Fibroblast of lung (primary cell): ENCODE measurements at regions not wholly inside any gene's neighbourhood (a gene's known extent, or its start where the extent isn't known, plus 50 kb on each side); places are given as distances from the start of the nearest gene placed in this dataset.
A peak's percentile ranks its signal among the peaks of the same experiment; 100 is the strongest.

Experiments used
- DNase-seq, 2 donors: peaks; one replicate each; pipeline versions ENCODE4 v3.0.0 to v3.0.0-alpha.2; 2010; ENCODE audit warnings: low read depth in 2 of 2
- H2AFZ ChIP-seq: 2 replicates; pipeline ENCODE4 v1.5.1; 2012; ENCODE audit warnings: low read length, control low read depth, inconsistent platforms
- H3K27ac ChIP-seq: 2 replicates; pipeline ENCODE4 v1.5.1; 2011; ENCODE audit warnings: low read length, control low read depth; ENCODE audit not compliant: insufficient read depth
- H3K27me3 ChIP-seq: 2 replicates; pipeline ENCODE4 v1.5.1; 2011; ENCODE audit warnings: mild to moderate bottlenecking, low read length; ENCODE audit not compliant: control insufficient read depth, insufficient read depth
- H3K36me3 ChIP-seq: 2 replicates; pipeline ENCODE4 v1.5.1; 2011; ENCODE audit warnings: low read length; ENCODE audit not compliant: control insufficient read depth, insufficient read depth
- H3K4me1 ChIP-seq: 2 replicates; pipeline ENCODE4 v1.5.1; 2011; ENCODE audit warnings: low read length; ENCODE audit not compliant: control insufficient read depth, insufficient read depth; ENCODE audit errors: extremely low read depth
- H3K4me2 ChIP-seq: 2 replicates; pipeline ENCODE4 v1.5.1; 2011; ENCODE audit warnings: low read length, control low read depth; ENCODE audit not compliant: insufficient read depth; ENCODE audit errors: extremely low read depth
- H3K4me3 ChIP-seq, 4 experiments: fragments of 200-600 bp in 1 of 4; sonication (generic) in 1 of 4; replicated peaks in 1 of 4; 2 replicates each; pipeline ENCODE4 v1.5.1; 2011 to 2016; ENCODE audit warnings: low read length in 4 of 4, low read depth in 3 of 4, mild to moderate bottlenecking in 3 of 4, control low read depth in 2 of 4, inconsistent platforms in 1 of 4, mixed read lengths in 1 of 4; ENCODE audit not compliant: insufficient read depth in 1 of 4; ENCODE audit errors: control extremely low read depth in 1 of 4
- H3K79me2 ChIP-seq: 2 replicates; pipeline ENCODE4 v1.5.1; 2012; ENCODE audit warnings: mild to moderate bottlenecking, low read length, inconsistent platforms; ENCODE audit not compliant: control insufficient read depth, insufficient read depth
- H3K9ac ChIP-seq: 2 replicates; pipeline ENCODE4 v1.5.1; 2011; ENCODE audit warnings: mild to moderate bottlenecking, low read length, control low read depth; ENCODE audit not compliant: insufficient read depth
- H3K9me3 ChIP-seq: 2 replicates; pipeline ENCODE4 v1.5.1; 2012; ENCODE audit warnings: low read depth, low read length; ENCODE audit not compliant: control insufficient read depth, insufficient read depth
- H4K20me1 ChIP-seq: 2 replicates; pipeline ENCODE4 v1.5.1; 2011; ENCODE audit warnings: low read length; ENCODE audit not compliant: control insufficient read depth, insufficient read depth; ENCODE audit errors: extremely low read depth
- EZH2 ChIP-seq: IDR thresholded peaks from 2 replicates; pipeline ENCODE4 v1.5.1; 2012; ENCODE audit warnings: low read length, control low read depth, mild to moderate bottlenecking; ENCODE audit errors: missing control alignments
- TF ChIP-seq, protein P1 (sequence below), 2 donors: IDR thresholded peaks in 1 of 2; conservative IDR thresholded peaks in 1 of 2; 1 replicate in 1 of 2; 2 replicates in 1 of 2; pipeline ENCODE4 v1.5.1; 2011 to 2012; ENCODE audit warnings: low read length in 2 of 2, control low read depth in 1 of 2, inconsistent platforms in 1 of 2, low read depth in 1 of 2, mild to moderate bottlenecking in 1 of 2

DNA sequence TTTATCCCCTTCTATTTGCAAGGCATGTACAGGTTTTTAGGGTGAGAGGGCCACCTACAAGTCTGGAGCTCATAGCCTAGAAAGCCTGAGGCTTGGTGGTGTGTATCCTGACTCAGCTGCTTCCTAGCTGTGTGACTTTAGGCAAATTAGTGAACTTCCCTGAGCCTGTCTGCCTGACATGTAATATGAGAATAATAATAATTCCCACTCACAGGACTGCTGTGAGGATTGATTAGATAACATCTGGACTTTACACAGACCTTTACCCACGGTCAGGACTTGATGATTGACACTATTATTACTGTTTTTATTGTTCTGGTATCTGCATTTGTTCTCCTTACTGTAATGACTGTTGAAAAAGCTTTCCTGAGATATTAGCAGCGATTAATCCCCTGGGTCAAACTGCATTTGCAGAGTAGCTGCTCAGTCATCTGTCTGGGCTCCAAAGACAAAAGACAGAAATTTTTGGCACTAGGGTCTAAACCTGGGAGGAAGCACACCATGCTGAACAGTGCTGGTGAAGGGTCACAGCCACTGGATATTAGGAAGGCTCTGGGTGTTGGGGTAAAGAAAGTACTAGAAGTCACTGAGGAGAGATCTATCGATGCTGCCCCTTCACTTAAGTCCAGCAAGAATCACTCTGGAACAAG lies 276.5 kb upstream of the FN1 start:
- no peaks in the 10 kb centered on the region for H3K9me3 ChIP-seq
- no peak overlapping the region for H3K9ac ChIP-seq
- no peak overlapping the region for H3K4me3 ChIP-seq
- no peaks in the 10 kb centered on the region for H3K27me3 ChIP-seq
- H3K4me2 ChIP-seq, result peak overlapping the region; percentile 73
- no peaks in the 10 kb centered on the region for H4K20me1 ChIP-seq
- peak overlapping the region; percentile 56 for H3K27ac ChIP-seq
- peaks cover 20% of the 10 kb centered on the region for H3K4me1 ChIP-seq
- no peaks in the 10 kb centered on the region for H3K36me3 ChIP-seq
- TF ChIP-seq, protein P1, sequence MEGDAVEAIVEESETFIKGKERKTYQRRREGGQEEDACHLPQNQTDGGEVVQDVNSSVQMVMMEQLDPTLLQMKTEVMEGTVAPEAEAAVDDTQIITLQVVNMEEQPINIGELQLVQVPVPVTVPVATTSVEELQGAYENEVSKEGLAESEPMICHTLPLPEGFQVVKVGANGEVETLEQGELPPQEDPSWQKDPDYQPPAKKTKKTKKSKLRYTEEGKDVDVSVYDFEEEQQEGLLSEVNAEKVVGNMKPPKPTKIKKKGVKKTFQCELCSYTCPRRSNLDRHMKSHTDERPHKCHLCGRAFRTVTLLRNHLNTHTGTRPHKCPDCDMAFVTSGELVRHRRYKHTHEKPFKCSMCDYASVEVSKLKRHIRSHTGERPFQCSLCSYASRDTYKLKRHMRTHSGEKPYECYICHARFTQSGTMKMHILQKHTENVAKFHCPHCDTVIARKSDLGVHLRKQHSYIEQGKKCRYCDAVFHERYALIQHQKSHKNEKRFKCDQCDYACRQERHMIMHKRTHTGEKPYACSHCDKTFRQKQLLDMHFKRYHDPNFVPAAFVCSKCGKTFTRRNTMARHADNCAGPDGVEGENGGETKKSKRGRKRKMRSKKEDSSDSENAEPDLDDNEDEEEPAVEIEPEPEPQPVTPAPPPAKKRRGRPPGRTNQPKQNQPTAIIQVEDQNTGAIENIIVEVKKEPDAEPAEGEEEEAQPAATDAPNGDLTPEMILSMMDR (conservative IDR thresholded peaks at IDR 0.05 in 1 of 2, IDR thresholded peaks at IDR 0.05 in 1 of 2; ENCODE audit: low read depth in 1 of 2, low read length in 2 of 2), result no peak
- no peak for TF ChIP-seq EZH2
- H2AFZ ChIP-seq, result no peak overlapping the region
- peak in 1 of 2 donors; percentile 43 for DNase-seq
- no peaks in the 10 kb centered on the region for H3K79me2 ChIP-seq

DNA sequence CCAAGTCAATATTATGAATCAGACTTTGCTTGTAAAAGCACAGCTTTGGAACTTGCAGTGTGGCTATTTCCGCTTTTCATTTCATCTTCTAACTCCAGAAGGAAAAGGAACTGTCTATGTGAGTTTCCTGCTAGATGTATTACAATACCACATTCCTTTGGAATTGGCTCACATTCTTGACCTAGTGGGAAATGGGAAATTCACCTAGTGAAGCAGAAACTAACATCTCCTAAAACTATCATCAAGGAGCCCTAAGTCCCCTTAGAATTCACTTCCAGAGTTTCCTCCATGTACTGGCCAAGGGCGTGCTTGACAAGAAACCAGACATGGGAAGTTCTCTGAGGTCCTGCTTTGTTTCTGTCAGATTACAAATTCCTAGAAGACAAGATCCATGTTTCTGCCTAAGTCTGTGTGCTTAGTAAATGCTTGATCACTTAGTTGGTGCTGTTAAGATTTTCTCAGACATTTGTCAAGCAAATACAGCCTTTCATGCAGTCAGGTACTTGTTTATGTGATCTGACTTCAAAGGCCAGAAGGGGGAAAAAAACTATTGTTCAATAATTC lies 275.7 kb upstream of the FN1 start:
- Histone ChIP-seq H3K9ac (no peak overlapping the region), H3K27ac (peak overlapping the region; percentile 31), H4K20me1 (no peaks in the 10 kb centered on the region), H3K4me1 (peaks cover 20% of the 10 kb centered on the region), H2AFZ (no peak overlapping the region), H3K4me2 (no peak overlapping the region), H3K27me3 (no peaks in the 10 kb centered on the region), H3K36me3 (no peaks in the 10 kb centered on the region), H3K9me3 (no peaks in the 10 kb centered on the region), H3K4me3 (no peak overlapping the region), H3K79me2 (no peaks in the 10 kb centered on the region)
- DNase-seq, result peak; percentile 60 to 92
- TF ChIP-seq, protein P1 (conservative IDR thresholded peaks at IDR 0.05 in 1 of 2, IDR thresholded peaks at IDR 0.05 in 1 of 2; ENCODE audit: low read depth in 1 of 2, low read length in 2 of 2), result no peak
- TF ChIP-seq EZH2, result no peak

GRCh38 chr2:215707608-215708007 lies 271.7 kb upstream of the FN1 start:
- no peak overlapping the region for H2AFZ ChIP-seq
- H3K27ac ChIP-seq, result no peak overlapping the region
- no peak overlapping the region for H3K4me3 ChIP-seq
- no peaks in the 10 kb centered on the region for H3K79me2 ChIP-seq
- TF ChIP-seq, protein P1 (conservative IDR thresholded peaks at IDR 0.05 in 1 of 2, IDR thresholded peaks at IDR 0.05 in 1 of 2; ENCODE audit: low read depth in 1 of 2, low read length in 2 of 2), result no peak
- no peak for DNase-seq
- H4K20me1 ChIP-seq, result no peaks in the 10 kb centered on the region
- no peaks in the 10 kb centered on the region for H3K36me3 ChIP-seq
- no peaks in the 10 kb centered on the region for H3K9me3 ChIP-seq
- peaks cover 15% of the 10 kb centered on the region for H3K4me1 ChIP-seq
- H3K4me2 ChIP-seq, result no peak overlapping the region
- H3K9ac ChIP-seq, result no peak overlapping the region
- no peaks in the 10 kb centered on the region for H3K27me3 ChIP-seq
